GM13977 (cell line): ENCODE measurements at regions not wholly inside any gene's neighbourhood (a gene's known extent, or its start where the extent isn't known, plus 50 kb on each side); places are given as distances from the start of the nearest gene placed in this dataset.

Experiments used
- DNase-seq: peaks from one replicate; pipeline ENCODE4 v3.0.0; 2012; ENCODE audit warnings: low spot score
- CTCF ChIP-seq: IDR thresholded peaks from 2 replicates; pipeline ENCODE4 v1.5.1; 2012; ENCODE audit warnings: mild to moderate bottlenecking, control low read depth; ENCODE audit not compliant: insufficient read depth; ENCODE audit errors: extremely low read depth, missing control alignments
- in situ Hi-C: fragments of 300-500 bp; cut with MboI; formaldehyde crosslinking; loops from one replicate; pipeline ENCODE4 v1.12.0; 2022; ENCODE audit warnings: low sequenced_read_pairs, low pct_unique_long_range_greater_than_20kb, mixed read lengths, inconsistent platforms; ENCODE audit not compliant: unreplicated experiment

- TF ChIP-seq CTCF, result no peak
- no peak for DNase-seq
- in situ Hi-C loops, result no loop called here
These were observed 65.9 kb upstream of the FSTL5 start for GRCh38 chr4:162229670-162230069.

GRCh38 chr4:162221148-162221547 lies 57.3 kb upstream of the FSTL5 start:
- no peak for DNase-seq
- in situ Hi-C loops, result no loop called here
- TF ChIP-seq CTCF, result no peak
